GM21723 (cell line): ENCODE measurements at regions not wholly inside any gene's neighbourhood (a gene's known extent, or its start where the extent isn't known, plus 50 kb on each side); places are given as distances from the start of the nearest gene placed in this dataset.
"Not testable (repeated sequence)": the region's sequence is repeated elsewhere in the genome, so short reads cannot be mapped to it uniquely, and the experiment has no call there.

Source experiments
- ATAC-seq: cut with Tn5 transposase; IDR thresholded peaks from one replicate; pipeline ENCODE4 v1.9.1; 2021; ENCODE audit warnings: mild to moderate bottlenecking, moderate library complexity; ENCODE audit not compliant: unreplicated experiment

GRCh38 chr1:209198961-209199750 is 384.4 kb upstream of the CAMK1G start:
- ATAC-seq, result no peak

- ATAC-seq, result no peak
Measured at GRCh38 chr1:209199822-209200221, 383.7 kb upstream of the CAMK1G start.

GRCh38 chr1:209202321-209202720 is 381.2 kb upstream of the CAMK1G start:
- not testable (repeated sequence) for ATAC-seq

GRCh38 chr1:209202830-209203532 is 380.5 kb upstream of the CAMK1G start:
- no peak for ATAC-seq

GRCh38 chr1:209203533-209203895 is 380.0 kb upstream of the CAMK1G start:
- ATAC-seq, result no peak

- ATAC-seq, result no peak
Measured at GRCh38 chr1:209205039-209205438, 378.5 kb upstream of the CAMK1G start.

- peak; percentile 19 for ATAC-seq
Measured at GRCh38 chr1:209207126-209207700, 376.3 kb upstream of the CAMK1G start.

GRCh38 chr1:209207701-209208286 is 375.7 kb upstream of the CAMK1G start:
- peak; percentile 92 for ATAC-seq

GRCh38 chr1:209208648-209209047 is 374.9 kb upstream of the CAMK1G start:
- no peak for ATAC-seq

- ATAC-seq, result no peak
Measured at GRCh38 chr1:209213989-209214388, 369.5 kb upstream of the CAMK1G start.

GRCh38 chr1:209215826-209216225 is 367.7 kb upstream of the CAMK1G start:
- ATAC-seq, result no peak

- no peak for ATAC-seq
Measured at GRCh38 chr1:209218113-209218512, 365.4 kb upstream of the CAMK1G start.

GRCh38 chr1:209218981-209219380 is 364.5 kb upstream of the CAMK1G start:
- no peak for ATAC-seq

GRCh38 chr1:209219791-209220524 is 363.6 kb upstream of the CAMK1G start:
- ATAC-seq, result no peak

- no peak for ATAC-seq
Measured at GRCh38 chr1:209222826-209223225, 360.7 kb upstream of the CAMK1G start.

GRCh38 chr1:209223791-209224190 is 359.7 kb upstream of the CAMK1G start:
- ATAC-seq, result no peak

GRCh38 chr1:209224886-209225285 is 358.6 kb upstream of the CAMK1G start:
- ATAC-seq, result no peak

GRCh38 chr1:209227171-209227570 is 356.3 kb upstream of the CAMK1G start:
- no peak for ATAC-seq

GRCh38 chr1:209227941-209228340 is 355.6 kb upstream of the CAMK1G start:
- no peak for ATAC-seq

- no peak for ATAC-seq
Measured at GRCh38 chr1:209229494-209230061, 353.9 kb upstream of the CAMK1G start.

GRCh38 chr1:209230314-209230713 is 353.2 kb upstream of the CAMK1G start:
- ATAC-seq, result no peak
